ENCODE measurements at regions not wholly inside any gene's neighbourhood (a gene's known extent, or its start where the extent isn't known, plus 50 kb on each side); places are given as distances from the start of the nearest gene placed in this dataset.

DNA sequence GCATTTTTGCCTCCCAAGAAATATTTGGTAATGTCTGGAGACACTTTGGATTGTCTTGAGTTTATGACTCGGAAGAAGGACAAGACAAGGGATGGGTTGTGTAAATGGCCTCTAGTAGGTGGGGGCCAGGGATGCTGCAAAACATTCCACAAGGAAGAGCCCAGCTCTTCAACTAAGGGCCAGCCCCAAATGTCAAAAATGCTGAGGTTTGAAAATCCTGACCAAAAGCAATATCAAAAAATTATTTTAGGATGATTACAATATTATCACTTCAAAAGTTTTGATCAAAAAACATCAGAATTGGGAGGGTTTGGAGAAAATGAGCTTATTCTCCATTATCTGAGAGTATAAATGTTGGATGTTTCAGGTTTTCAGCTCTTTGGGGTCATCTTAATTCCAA is 248.9 kb upstream of the SLC24A2 start:
- no peak overlapping the region for H3K4me3 ChIP-seq (ENCODE audit: low read length)
- peaks cover 38% of the 10 kb centered on the region for H3K27me3 ChIP-seq (ENCODE audit: control insufficient read depth, insufficient read depth, low read length, poor library complexity, severe bottlenecking)
- H3K9me3 ChIP-seq (ENCODE audit: control insufficient read depth, low read length): no peaks in the 10 kb centered on the region
- H3K36me3 ChIP-seq (ENCODE audit: control insufficient read depth, insufficient read depth, low read length): no peaks in the 10 kb centered on the region
- TF ChIP-seq, protein P1, sequence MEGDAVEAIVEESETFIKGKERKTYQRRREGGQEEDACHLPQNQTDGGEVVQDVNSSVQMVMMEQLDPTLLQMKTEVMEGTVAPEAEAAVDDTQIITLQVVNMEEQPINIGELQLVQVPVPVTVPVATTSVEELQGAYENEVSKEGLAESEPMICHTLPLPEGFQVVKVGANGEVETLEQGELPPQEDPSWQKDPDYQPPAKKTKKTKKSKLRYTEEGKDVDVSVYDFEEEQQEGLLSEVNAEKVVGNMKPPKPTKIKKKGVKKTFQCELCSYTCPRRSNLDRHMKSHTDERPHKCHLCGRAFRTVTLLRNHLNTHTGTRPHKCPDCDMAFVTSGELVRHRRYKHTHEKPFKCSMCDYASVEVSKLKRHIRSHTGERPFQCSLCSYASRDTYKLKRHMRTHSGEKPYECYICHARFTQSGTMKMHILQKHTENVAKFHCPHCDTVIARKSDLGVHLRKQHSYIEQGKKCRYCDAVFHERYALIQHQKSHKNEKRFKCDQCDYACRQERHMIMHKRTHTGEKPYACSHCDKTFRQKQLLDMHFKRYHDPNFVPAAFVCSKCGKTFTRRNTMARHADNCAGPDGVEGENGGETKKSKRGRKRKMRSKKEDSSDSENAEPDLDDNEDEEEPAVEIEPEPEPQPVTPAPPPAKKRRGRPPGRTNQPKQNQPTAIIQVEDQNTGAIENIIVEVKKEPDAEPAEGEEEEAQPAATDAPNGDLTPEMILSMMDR (conservative IDR thresholded peaks at IDR 0.05): no peak
- DNase-seq: no peak
- Mint-ChIP-seq H3K36me3 (ENCODE audit: low read depth) (no peaks in the 10 kb centered on the region), H3K4me1 (peaks cover 12% of the 10 kb centered on the region), H3K9me3 (no peaks in the 10 kb centered on the region), H3K4me3 (no peak overlapping the region), H3K27me3 (ENCODE audit: insufficient read depth) (peaks cover 12% of the 10 kb centered on the region), H3K27ac (no peak overlapping the region)
- WGBS, 2 experiments (ENCODE audit: insufficient coverage in 1 of 2, insufficient read length in 1 of 2): 88% methylated on average over 1 of the region's 1 CpG; no CpG with 5 or more reads in 1 of the 2 experiments
- no peaks in the 10 kb centered on the region for H3K4me1 ChIP-seq (ENCODE audit: control insufficient read depth, insufficient read depth, low read length)
- no peak overlapping the region for H3K27ac ChIP-seq (ENCODE audit: low read depth, low read length)
- no peak overlapping the region for H3K9ac ChIP-seq (ENCODE audit: extremely low read depth, low read length, poor library complexity, severe bottlenecking)

DNA sequence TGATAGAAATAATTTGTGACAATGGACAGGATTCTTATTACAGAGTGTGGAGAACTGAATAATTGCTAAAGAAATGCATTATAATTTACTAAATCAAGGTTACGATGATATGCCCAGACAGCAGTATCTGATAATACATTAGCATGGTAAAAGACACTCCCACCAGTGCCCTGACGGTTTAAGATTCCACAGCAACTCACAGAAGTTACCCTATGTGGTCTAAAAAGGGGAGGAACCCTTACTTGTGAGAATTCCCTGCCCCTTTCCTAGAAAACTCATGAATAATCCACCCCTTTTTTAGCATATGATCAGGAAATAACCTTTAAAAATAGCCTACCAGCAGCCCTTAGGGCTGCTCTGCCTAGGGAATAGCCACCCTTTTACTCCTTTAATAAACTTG is 244.7 kb upstream of the SLC24A2 start:
- Mint-ChIP-seq H3K9me3 (no peaks in the 10 kb centered on the region), H3K4me3 (no peak overlapping the region), H3K27me3 (ENCODE audit: insufficient read depth) (peaks cover 11% of the 10 kb centered on the region), H3K36me3 (ENCODE audit: low read depth) (no peaks in the 10 kb centered on the region), H3K4me1 (peaks cover 25% of the 10 kb centered on the region), H3K27ac (no peak overlapping the region)
- Histone ChIP-seq H3K36me3 (ENCODE audit: control insufficient read depth, insufficient read depth, low read length) (no peaks in the 10 kb centered on the region), H3K9ac (ENCODE audit: extremely low read depth, low read length, poor library complexity, severe bottlenecking) (no peak overlapping the region), H3K9me3 (ENCODE audit: control insufficient read depth, low read length) (no peaks in the 10 kb centered on the region), H3K4me3 (ENCODE audit: low read length) (no peak overlapping the region), H3K27ac (ENCODE audit: low read depth, low read length) (no peak overlapping the region), H3K27me3 (ENCODE audit: control insufficient read depth, insufficient read depth, low read length, poor library complexity, severe bottlenecking) (peaks cover 40% of the 10 kb centered on the region), H3K4me1 (ENCODE audit: control insufficient read depth, insufficient read depth, low read length) (no peaks in the 10 kb centered on the region)
- no peak for DNase-seq
- TF ChIP-seq, protein P1 (conservative IDR thresholded peaks at IDR 0.05): no peak
- 94 to 100% methylated on average over 2 of the region's 2 CpGs for WGBS, 2 experiments (ENCODE audit: insufficient coverage in 1 of 2, insufficient read length in 1 of 2)

- Histone ChIP-seq H3K9ac (ENCODE audit: extremely low read depth, low read length, poor library complexity, severe bottlenecking) (no peak overlapping the region), H3K27ac (ENCODE audit: low read depth, low read length) (no peak overlapping the region), H3K4me3 (ENCODE audit: low read length) (no peak overlapping the region), H3K27me3 (ENCODE audit: control insufficient read depth, insufficient read depth, low read length, poor library complexity, severe bottlenecking) (peaks cover 49% of the 10 kb centered on the region), H3K4me1 (ENCODE audit: control insufficient read depth, insufficient read depth, low read length) (no peaks in the 10 kb centered on the region), H3K9me3 (ENCODE audit: control insufficient read depth, low read length) (no peaks in the 10 kb centered on the region), H3K36me3 (ENCODE audit: control insufficient read depth, insufficient read depth, low read length) (no peaks in the 10 kb centered on the region)
- Mint-ChIP-seq H3K4me3 (no peak overlapping the region), H3K36me3 (ENCODE audit: low read depth) (no peaks in the 10 kb centered on the region), H3K4me1 (peaks cover 24% of the 10 kb centered on the region), H3K27ac (no peak overlapping the region), H3K9me3 (no peaks in the 10 kb centered on the region), H3K27me3 (ENCODE audit: insufficient read depth) (peaks cover 12% of the 10 kb centered on the region)
- WGBS, 2 experiments (ENCODE audit: insufficient coverage in 1 of 2, insufficient read length in 1 of 2): 96 to 97% methylated on average over 8 of the region's 8 CpGs
- no peak for DNase-seq
- TF ChIP-seq, protein P1 (conservative IDR thresholded peaks at IDR 0.05): no peak
Measured at GRCh38 chr9:20032413-20033006, 243.7 kb upstream of the SLC24A2 start.

Data from endodermal cell (in vitro differentiated cells).